ENCODE measurements at regions not wholly inside any gene's neighbourhood (a gene's known extent, or its start where the extent isn't known, plus 50 kb on each side); places are given as distances from the start of the nearest gene placed in this dataset.
"Not testable (repeated sequence)": the region's sequence is repeated elsewhere in the genome, so short reads cannot be mapped to it uniquely, and the experiment has no call there.

DNA sequence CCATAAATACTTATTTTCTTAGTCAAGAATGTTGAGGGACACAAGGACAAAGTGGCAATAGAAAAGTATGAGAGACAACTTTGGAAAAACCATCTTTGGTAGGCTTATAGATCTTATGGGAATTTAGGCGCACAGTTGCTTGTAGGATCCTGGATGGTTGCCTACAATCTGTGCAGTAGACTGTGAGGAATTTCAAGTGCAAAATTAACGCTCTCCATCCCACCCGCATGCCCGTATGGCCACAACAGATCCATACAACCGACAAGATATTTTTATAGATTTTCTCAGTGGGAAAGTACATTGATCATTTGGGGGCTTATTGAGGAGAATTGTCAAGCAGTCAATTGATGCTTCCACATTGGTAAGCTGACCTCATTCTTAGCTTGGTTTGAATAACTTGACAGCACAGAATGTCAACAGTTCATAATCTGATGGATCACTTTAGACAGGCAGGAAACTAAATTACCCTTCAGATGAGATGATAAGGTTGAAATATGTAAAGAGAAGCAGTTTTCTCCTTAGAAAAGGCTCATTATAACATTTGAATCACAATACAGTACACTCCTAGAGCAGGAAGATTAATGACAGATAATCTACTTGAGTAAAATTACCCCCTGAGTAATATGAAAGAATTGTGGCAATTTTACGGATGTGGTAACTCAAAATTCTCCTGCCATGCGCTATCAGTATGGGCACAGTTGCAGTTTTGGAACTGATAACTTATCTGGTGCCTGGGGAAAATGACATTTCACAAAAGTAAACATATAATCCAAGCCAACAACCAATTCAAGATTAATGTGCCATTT, 479.7 kb downstream of the KIF20B start:
- no peak for DNase-seq (ENCODE audit: low read depth in 3 of 3)

DNA sequence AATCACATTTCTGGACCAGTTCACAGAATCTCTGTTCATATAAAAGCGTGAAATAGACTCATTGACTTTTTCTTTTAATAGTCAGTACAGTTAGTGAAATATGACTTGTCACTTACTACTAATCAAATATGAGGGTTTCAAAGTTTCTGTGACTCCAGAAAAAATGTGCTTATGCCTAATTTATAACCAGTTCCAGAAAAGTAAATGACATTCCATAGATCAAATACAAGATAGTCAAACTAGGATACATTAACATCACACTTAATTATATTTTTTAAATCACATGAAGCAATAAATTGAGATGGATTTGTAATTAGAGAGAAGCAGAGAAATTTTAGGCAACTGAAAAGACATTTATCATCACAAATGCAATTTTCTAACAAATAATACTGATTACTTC, 491.4 kb downstream of the KIF20B start:
- no peak for DNase-seq (ENCODE audit: low read depth in 3 of 3)

DNA sequence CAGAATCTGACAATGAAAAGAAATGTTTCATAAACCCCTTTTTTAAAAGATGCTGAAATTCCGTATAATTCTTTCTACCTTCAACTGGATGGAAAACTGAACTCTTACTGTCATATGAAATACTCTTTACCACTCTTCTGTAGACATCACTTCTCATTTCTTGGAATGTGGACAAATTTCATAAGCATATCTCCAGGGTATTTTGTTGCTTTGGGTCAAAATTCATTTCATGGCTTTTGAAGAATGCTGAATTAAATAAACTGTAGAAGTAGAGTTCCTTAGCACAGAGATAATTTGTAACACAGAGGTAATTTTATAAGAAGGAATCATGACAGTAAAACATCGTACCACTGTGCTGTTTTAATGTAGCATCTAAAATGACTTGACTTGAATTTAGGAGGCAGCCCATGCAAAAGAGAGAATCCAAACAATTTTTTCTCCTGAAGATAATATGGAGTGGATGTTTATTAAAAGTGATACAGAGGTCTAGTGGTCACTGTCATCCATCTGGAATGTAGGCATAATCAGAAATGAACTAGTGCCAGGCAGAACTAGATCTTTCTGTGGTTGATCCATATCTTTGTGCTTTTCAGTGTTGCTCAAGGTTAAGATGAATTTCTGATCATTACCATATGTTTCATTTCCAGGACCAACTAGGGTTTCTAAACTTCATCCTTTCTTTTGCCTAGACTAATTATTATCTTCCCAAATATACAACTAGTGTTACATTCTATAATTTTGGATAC, 492.0 kb downstream of the KIF20B start:
- DNase-seq (ENCODE audit: low read depth in 3 of 3) = no peak

DNA sequence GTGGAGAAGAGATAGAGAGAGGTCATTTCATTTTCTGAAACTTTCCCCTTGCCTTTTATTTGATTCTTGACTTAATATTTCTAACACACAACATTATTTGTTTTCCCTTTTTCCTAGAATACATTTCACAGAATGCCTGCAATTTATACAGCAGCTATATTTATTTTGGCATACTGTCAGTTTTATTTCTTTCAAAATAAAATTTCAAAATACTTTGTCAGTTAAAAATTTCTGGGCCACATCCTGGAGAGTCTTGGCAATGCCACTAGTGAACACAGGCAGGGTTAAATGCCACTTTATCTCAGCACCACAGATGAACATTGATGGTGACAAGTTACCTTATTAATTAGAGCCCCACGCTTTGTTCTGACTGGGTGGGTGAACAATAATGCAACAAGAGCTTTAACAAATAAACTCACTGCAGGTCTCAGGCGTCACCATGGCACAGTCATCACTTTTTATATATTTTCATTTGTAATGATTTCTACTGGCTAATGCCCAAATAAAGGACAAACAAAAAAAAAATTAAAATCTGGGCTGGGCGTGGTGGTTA, 494.0 kb downstream of the KIF20B start:
- no peak for DNase-seq (ENCODE audit: low read depth in 3 of 3)

DNA sequence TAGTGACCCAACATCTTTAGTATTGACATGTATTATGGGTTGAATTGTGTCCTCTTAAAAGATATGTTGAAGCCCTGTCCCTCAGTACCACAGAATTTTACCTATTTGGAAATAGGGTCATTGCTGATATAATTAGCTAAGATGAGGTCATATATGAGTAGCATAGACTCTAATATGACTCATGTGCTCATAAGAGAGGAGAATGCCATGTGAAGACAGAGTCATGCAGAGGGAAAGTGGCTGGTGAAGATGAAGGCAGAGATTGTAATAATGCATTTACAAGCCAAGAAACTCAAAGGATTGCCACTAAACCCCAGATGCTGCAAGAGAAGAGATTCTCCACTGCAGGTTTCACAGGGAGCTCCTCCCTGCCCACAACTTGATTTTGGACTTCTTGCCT, 496.4 kb downstream of the KIF20B start:
- DNase-seq (ENCODE audit: low read depth in 3 of 3) = no peak

DNA sequence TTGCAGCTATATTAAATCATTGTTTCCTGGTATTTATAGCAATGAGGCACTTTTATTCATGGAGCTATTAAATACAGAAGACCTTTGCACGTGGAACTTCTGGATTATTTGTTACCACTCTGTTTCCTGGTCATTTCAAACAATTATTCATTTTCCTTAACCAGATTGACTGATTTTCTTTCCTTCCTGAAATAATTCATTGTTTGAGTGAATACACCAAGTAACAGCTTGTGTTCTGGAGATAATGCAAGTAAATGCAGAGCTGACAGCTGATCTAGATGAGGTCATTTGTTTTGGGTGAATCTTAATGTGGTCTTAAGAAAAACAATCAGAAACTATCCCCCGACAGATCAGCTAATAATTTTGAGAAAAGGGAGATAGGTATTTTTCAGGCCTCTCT, 497.7 kb downstream of the KIF20B start:
- no peak for DNase-seq (ENCODE audit: low read depth in 3 of 3)

DNA sequence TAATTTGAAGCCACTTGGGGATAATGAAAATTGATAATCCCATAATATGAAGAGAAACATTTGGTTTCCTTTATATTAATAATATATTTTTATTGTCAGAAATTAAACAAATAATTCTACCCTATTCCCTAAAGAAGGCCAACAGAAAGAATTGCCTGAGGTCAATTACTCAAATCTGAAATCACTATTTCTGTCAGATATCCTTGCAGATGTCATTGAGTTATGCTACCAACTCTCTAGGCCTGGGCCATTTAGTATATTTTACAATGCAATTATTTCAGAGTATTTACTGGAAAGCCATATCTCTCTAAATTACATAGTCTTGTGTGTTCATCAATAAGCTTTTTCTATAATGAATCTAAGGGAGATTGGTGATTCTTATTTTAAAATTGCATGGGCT, 498.1 kb downstream of the KIF20B start:
- no peak for DNase-seq (ENCODE audit: low read depth in 3 of 3)

DNA sequence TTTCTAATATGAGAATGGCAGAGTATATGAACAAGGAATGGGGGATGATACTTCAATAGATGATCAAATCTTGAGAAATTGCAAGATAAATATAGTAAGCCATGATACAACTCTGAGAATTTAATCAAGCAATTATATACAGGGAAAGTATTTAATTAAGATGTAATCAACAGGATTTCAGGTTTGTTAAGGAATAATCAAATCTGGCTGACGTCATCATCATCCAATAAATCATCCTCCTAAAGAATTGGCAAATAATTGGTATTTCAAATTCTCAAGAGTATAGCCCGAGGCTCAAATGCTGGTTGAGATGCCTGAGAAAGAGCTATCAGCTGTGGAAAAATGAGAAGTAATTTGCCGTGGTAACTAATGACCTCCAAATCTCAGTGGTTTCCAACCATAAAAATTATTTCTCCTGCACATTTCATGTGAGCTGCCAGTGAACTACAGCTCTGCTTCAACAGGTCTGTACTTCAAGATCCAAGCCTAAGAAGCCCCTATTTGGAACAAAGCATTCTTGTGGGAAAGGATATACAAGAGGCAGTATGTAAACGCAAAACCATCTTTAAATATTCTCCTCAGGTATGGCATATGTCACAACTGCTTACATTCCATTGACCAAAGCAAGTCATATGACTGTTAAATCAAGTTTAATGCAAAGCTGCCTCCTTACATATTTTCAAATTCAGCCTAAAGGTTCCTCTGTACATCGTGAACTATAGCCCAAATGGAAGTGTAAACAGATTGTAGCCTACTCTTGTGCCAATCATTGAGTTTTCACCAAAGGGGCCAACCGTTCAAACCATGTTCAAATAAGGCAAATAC, 503.0 kb downstream of the KIF20B start:
- no peak for DNase-seq (ENCODE audit: low read depth in 3 of 3)

DNA sequence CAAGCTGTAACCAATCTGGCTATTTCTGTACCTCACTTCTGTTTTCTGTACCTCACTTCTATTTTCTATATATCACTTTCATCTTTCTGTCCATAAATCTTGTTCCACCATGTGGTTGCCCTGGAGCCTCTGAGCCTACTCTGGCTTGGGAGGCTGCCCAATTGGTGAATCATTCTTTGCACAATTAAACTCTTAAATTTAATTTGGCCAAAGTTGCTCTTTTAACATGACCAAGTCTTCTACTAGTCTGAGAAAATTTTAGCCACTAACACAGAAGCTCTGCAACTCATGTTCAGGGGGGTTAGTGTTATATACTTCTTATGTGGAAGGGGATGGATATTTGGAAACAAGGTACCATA, 503.5 kb downstream of the KIF20B start:
- no peak for DNase-seq (ENCODE audit: low read depth in 3 of 3)

DNA sequence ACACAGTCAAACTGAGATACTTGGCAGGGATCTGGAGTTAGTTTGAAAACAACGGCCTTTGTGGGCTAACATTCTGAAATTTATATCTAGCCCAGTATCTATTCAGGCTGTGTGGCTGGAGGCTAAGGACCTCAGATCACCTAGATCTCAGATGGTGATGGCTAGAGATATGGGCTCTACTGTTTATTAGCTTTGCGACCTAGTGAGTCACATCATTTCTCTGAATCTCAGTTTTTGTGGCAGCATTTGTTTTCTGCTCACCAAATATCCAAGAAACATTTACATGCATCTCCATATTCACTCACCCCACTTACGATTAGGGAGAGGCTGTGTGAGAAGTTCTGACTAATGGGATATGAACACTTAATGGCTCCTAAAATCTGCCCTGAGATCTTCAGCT, 503.9 kb downstream of the KIF20B start:
- no peak for DNase-seq (ENCODE audit: low read depth in 3 of 3)

DNA sequence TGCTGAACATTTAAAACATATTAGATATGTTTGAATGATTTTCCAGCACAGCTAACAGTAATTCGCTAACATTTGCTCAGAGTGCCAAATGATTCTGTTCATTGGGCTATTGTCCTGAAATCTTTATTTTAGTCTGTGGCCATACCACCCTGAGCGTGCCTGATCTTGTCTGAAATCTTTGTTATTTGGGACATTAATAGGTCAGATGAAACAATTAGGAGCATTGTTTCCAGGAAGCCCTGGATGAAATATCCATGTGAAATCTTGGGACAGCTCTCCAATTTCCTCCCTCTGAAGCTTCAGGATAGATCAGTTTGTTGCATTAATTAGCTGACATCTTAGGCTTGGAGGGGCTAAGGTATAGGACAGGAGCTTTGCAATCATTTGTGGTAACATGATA, 512.0 kb downstream of the KIF20B start:
- no peak for DNase-seq (ENCODE audit: low read depth in 3 of 3)

DNA sequence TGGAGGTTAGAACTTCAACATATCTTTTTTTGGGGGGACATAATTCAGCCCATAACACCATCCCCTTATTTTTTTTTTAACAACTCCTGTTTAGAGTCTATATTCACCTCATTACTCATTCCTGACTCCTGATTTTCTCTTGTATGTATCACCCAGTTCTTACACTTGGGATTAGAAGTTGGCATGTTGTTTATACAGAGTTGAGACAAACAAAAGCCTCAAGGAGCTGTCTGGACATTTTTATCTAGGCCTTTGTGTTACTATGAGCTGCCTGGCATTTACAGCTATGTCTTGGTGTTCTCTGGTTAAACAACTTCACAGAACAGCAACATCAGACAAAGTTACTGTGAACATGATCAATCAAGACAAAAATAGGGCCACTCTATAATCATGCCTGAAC, 517.5 kb downstream of the KIF20B start:
- no peak for DNase-seq (ENCODE audit: low read depth in 3 of 3)

DNA sequence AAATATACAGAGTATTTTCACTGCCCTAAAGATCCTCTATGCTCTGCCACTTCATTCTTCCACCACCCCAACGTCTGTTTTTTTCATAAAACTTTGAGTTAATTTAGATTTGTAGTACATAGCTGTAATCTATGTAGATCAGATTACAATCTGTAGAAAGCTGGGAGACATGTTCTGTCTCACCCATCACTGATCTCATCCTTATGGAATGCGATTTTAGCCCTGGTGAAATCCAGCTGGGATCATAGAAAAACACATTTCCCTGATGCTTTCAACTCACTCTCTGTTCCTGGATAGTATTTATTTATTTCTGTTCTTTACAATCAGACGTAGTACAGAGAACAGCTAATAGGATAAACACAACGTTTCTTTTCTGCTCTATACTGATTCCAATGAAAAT, 521.0 kb downstream of the KIF20B start:
- DNase-seq (ENCODE audit: low read depth in 3 of 3) = no peak

DNA sequence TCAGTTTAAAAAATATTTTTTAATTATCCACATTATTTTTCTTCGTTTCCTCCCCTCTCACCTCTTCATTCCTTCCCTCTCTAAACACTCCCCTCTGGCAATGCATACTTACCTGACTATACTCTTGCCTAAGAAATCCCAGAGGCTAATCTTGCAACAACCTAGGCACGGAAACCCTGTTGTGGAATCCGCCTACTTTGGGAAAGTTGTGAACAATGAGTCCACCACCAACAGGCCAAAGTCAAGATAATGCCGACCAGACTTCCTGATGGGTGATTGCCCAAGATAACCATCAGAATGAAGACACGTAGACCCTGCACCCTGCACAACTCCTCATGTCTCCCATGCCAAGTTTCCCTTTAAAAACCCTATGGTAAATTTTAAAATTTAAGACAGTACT, 521.5 kb downstream of the KIF20B start:
- no peak for DNase-seq (ENCODE audit: low read depth in 3 of 3)

DNA sequence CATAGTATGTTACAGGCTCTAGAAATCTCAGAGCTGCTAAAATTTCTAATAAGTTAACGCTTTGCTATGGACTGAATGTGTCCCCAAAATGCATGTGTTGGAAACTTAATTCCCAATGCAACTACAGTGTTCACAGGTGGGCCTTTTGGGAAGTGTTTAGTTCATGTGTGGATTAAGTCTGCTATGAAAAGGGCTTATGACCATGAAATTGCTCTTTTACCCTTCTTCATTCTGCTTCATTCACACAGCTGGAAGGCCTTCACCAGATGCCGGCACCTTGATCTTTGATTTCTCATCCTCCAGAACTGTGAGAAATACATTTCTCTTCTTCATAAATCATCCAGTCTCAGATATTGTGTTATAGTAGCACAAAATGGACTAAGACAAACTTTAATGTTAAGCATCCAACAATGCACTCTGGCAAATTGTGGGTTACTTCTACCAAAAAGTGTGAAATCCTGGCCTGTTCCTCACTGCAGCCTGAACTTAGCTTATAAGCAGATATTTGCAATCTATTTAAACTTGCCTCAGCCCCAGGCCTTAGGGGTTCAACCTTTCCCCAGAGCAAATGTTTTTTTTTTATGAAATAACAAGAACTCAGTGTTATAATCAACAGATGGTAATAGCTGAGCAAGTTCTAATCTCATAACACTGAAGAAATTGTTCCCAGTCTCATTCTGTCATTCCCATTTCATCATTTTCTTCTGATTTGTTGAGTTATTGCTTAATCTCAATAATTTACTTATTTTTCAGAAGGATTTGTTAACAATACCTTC, 523.6 kb downstream of the KIF20B start:
- no peak for DNase-seq (ENCODE audit: low read depth in 3 of 3)

DNA sequence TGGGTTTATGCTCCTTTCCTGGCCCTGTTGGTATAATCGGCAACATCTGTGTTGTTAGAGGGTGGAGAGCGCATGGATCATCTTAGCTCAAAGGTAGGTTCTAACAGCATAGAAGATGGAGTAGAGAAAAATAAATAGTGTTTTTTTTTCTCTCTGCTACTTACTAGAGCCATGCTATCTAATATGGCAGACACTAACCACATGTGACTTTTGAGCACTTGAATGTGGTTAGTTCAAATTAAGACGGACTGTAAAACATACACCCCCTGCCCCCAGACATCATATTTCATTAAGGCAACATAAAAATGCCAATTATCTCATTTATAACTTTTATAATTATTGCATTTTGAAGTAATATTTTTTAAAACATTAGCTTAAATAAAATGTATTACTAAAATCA, 525.1 kb downstream of the KIF20B start:
- no peak for DNase-seq (ENCODE audit: low read depth in 3 of 3)

DNA sequence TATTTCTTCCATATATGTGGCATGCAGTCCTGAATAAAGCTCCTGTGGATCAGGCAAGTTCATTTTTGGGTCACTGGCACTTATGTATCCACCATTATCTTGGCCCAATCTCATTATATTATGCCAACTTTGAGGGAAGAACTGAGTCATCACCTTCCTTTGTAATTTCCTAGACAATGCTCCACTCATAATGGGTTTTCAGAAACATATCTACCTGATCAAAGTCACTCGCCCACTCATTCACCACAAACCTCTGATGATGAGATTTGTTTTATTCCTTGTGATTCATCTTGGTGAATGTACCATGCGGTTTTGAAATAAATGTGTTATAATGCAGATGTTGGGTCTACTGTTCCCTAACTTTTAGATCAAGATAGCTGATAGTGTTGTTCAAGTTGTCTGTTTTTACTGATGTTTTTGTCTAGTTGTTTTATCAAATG, 525.8 kb downstream of the KIF20B start:
- DNase-seq (ENCODE audit: low read depth in 3 of 3) = peak; percentile 15 to 48 (median 31)

DNA sequence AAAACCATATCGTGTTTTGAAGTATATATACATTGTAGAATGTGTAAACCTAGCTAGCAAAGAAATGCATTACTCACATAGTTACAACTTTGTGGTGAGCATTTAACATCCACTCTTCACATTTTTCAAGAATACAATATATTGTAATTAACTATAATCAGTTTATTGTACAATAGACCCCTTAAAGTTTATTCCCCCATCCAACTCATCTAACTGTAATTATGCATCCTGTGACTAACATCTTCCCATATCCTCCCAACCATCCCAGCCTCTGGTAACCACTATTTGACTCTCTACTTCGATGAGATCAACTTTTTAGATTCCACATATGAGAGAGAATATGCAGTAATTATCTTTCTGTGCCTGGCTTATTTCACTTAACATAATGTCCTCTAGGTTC, 526.4 kb downstream of the KIF20B start:
- DNase-seq (ENCODE audit: low read depth in 3 of 3) = no peak

DNA sequence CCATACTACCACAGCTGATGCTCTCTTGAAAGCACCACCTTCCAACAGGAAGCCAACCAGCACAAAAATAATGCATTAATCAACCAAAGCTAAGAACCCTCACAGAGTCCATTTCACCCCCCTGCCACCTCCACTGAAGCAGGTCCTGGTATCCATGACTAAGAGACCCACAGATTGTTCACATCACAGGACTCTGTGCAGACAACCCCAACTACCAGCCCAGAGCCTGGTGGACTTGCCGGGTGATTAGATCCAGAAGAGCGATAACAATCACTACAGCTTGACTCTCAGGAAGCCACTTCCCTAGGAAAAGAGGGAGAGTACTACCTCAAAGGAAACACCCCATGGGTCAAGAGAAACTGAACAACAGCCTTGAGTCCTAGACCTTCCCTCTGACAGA, 528.1 kb downstream of the KIF20B start:
- DNase-seq (ENCODE audit: low read depth in 3 of 3) = no peak

DNA sequence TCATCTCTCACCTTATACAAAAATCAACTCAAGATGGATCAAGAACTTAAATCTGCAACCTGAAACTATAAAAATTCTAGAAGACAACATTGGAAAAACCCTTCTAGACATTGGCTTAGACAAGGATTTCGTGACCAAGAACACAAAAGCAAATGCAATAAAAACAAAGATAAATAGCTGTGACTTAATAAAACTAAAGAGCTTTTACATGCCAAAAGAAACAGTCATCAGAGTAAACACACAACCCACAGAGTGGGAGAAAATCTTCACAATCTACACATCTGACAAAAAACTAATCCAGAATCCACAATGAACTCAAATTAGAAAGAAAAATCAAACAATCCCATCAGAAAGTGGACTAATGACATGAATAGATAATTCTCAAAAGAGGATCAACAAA, 532.4 kb downstream of the KIF20B start:
- not testable (repeated sequence) for DNase-seq (ENCODE audit: low read depth in 3 of 3)

DNA sequence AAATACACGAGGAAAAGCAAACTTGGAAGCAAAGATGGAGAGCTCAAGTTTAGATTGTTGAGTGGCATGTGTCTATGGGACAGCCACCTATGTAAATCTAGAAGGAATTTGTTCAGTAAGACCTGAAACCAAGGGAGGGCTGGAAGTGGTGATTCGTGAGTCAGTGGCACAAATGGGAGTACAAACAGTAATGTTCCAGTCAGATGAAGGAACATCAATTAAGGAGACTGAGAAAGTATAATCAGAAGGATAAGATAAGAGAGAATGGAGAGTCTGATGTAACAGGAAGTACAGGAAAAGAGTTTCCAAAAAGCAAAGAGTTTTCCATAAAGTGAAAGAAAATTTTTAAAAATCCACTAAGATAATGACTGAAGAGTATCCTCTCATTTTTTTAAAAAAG, 544.2 kb downstream of the KIF20B start:
- no peak for DNase-seq (ENCODE audit: low read depth in 3 of 3)

Data from stimulated activated CD4-positive, alpha-beta T cell treated with anti-CD3 and anti-CD28 coated beads, TNF-alpha, amount 100 ng/mL, for 48 hours (primary cell).